ENCODE measurements at regions not wholly inside any gene's neighbourhood (a gene's known extent, or its start where the extent isn't known, plus 50 kb on each side); places are given as distances from the start of the nearest gene placed in this dataset.

- H3K4me2 ChIP-seq (ENCODE audit: low read length) = no peak overlapping the region
- H3K9me3 ChIP-seq (ENCODE audit: low read length) = no peaks in the 10 kb centered on the region
- H4K20me1 ChIP-seq (ENCODE audit: insufficient read depth, low read length) = no peaks in the 10 kb centered on the region
- H3K9me2 ChIP-seq (ENCODE audit: low read depth, low read length) = no peaks in the 10 kb centered on the region
- no peaks in the 10 kb centered on the region for H3K36me3 ChIP-seq (ENCODE audit: insufficient read depth, low read length)
- no peak overlapping the region for H3K27ac ChIP-seq (ENCODE audit: low read depth, low read length, poor library complexity, severe bottlenecking)
- no peaks in the 10 kb centered on the region for H3F3A ChIP-seq (ENCODE audit: insufficient read depth, low read length)
- TF ChIP-seq CTCF (IDR thresholded peaks at IDR 0.05; ENCODE audit: low read length) = no peak
- H3K27me3 ChIP-seq (ENCODE audit: insufficient read depth, low read length) = no peaks in the 10 kb centered on the region
- no peaks in the 10 kb centered on the region for H3K79me2 ChIP-seq (ENCODE audit: insufficient read depth, low read length)
- no peak overlapping the region for H3K4me3 ChIP-seq (ENCODE audit: low read depth, low read length, poor library complexity, severe bottlenecking)
- H2AFZ ChIP-seq (ENCODE audit: low read length) = no peak overlapping the region
- H3K9ac ChIP-seq (ENCODE audit: low read length) = no peak overlapping the region
- no peaks in the 10 kb centered on the region for H3K4me1 ChIP-seq (ENCODE audit: insufficient read depth, low read length, severe bottlenecking)
These were observed 117.8 kb downstream of the TES start for GRCh38 chr7:116328161-116328560.

- Histone ChIP-seq H3K9ac (ENCODE audit: low read length) (no peak overlapping the region), H3K27me3 (ENCODE audit: insufficient read depth, low read length) (no peaks in the 10 kb centered on the region), H3K27ac (ENCODE audit: low read depth, low read length, poor library complexity, severe bottlenecking) (no peak overlapping the region), H3K4me3 (ENCODE audit: low read depth, low read length, poor library complexity, severe bottlenecking) (no peak overlapping the region), H3K4me2 (ENCODE audit: low read length) (no peak overlapping the region), H3K79me2 (ENCODE audit: insufficient read depth, low read length) (no peaks in the 10 kb centered on the region), H3F3A (ENCODE audit: insufficient read depth, low read length) (no peaks in the 10 kb centered on the region), H3K4me1 (ENCODE audit: insufficient read depth, low read length, severe bottlenecking) (no peaks in the 10 kb centered on the region), H3K9me3 (ENCODE audit: low read length) (no peaks in the 10 kb centered on the region), H3K9me2 (ENCODE audit: low read depth, low read length) (no peaks in the 10 kb centered on the region), H3K36me3 (ENCODE audit: insufficient read depth, low read length) (no peaks in the 10 kb centered on the region), H2AFZ (ENCODE audit: low read length) (no peak overlapping the region), H4K20me1 (ENCODE audit: insufficient read depth, low read length) (no peaks in the 10 kb centered on the region)
- TF ChIP-seq CTCF (IDR thresholded peaks at IDR 0.05; ENCODE audit: low read length) = no peak
- TF ChIP-seq EZH2 (IDR thresholded peaks at IDR 0.05; ENCODE audit: borderline replicate concordance, low read length) = no peak
These were observed 119.6 kb downstream of the TES start for GRCh38 chr7:116329686-116330503.

DNA sequence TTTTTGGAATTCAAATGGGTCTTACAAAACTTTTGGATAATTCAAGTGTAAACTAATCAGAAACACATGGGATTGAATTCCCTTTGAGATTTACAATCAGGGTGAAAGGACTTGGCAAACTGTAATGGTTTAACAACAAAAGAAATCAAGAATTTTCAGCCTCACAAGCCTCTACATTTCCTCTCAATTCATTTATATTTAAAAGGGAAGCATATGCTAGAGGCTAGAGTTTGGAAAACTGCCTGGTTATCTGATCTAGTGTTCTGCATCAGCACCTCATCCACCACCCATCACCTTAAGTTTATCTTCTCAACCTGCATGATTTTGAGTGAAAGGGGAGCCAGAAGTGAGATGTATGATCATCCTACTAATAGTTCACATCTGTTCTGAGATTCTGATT is 120.7 kb downstream of the TES start:
- no peaks in the 10 kb centered on the region for H3K9me2 ChIP-seq (ENCODE audit: low read depth, low read length)
- H3K4me2 ChIP-seq (ENCODE audit: low read length) = no peak overlapping the region
- H3K27me3 ChIP-seq (ENCODE audit: insufficient read depth, low read length) = no peaks in the 10 kb centered on the region
- H3K4me1 ChIP-seq (ENCODE audit: insufficient read depth, low read length, severe bottlenecking) = no peaks in the 10 kb centered on the region
- H3K9me3 ChIP-seq (ENCODE audit: low read length) = no peaks in the 10 kb centered on the region
- H3K79me2 ChIP-seq (ENCODE audit: insufficient read depth, low read length) = no peaks in the 10 kb centered on the region
- no peak overlapping the region for H3K9ac ChIP-seq (ENCODE audit: low read length)
- H3K4me3 ChIP-seq (ENCODE audit: low read depth, low read length, poor library complexity, severe bottlenecking) = no peak overlapping the region
- no peak overlapping the region for H3K27ac ChIP-seq (ENCODE audit: low read depth, low read length, poor library complexity, severe bottlenecking)
- no peaks in the 10 kb centered on the region for H3F3A ChIP-seq (ENCODE audit: insufficient read depth, low read length)
- TF ChIP-seq CTCF (IDR thresholded peaks at IDR 0.05; ENCODE audit: low read length) (no peak), EZH2 (IDR thresholded peaks at IDR 0.05; ENCODE audit: borderline replicate concordance, low read length) (no peak)
- no peaks in the 10 kb centered on the region for H3K36me3 ChIP-seq (ENCODE audit: insufficient read depth, low read length)
- no peaks in the 10 kb centered on the region for H4K20me1 ChIP-seq (ENCODE audit: insufficient read depth, low read length)
- H2AFZ ChIP-seq (ENCODE audit: low read length) = no peak overlapping the region
